H9 (cell line): ENCODE measurements at regions not wholly inside any gene's neighbourhood (a gene's known extent, or its start where the extent isn't known, plus 50 kb on each side); places are given as distances from the start of the nearest gene placed in this dataset.

Experiments used
- DNase-seq: peaks from one replicate; pipeline ENCODE4 v3.0.0-alpha.2; 2017
- H2AFZ ChIP-seq: one replicate; pipeline ENCODE4 v1.6.1; 2013; ENCODE audit warnings: mild to moderate bottlenecking, low read length, control low read depth, moderate library complexity
- H2AK5ac ChIP-seq: 2 replicates; pipeline ENCODE4 v1.6.1; 2013; ENCODE audit warnings: low read length, control low read depth, mixed read lengths; ENCODE audit not compliant: insufficient read length
- H2BK120ac ChIP-seq: one replicate; pipeline ENCODE4 v1.6.1; 2013; ENCODE audit warnings: low read depth, mild to moderate bottlenecking, low read length, control low read depth, inconsistent platforms; ENCODE audit not compliant: poor library complexity, severe bottlenecking
- H2BK12ac ChIP-seq: 2 replicates; pipeline ENCODE4 v1.6.1; 2013; ENCODE audit warnings: low read length, control low read depth, mixed read lengths, low read depth; ENCODE audit not compliant: insufficient read length
- H2BK15ac ChIP-seq: 2 replicates; pipeline ENCODE4 v1.6.1; 2013; ENCODE audit warnings: low read depth, low read length, control low read depth
- H2BK20ac ChIP-seq: one replicate; pipeline ENCODE4 v1.6.1; 2013; ENCODE audit warnings: low read depth, mild to moderate bottlenecking, low read length, control low read depth, inconsistent platforms; ENCODE audit not compliant: poor library complexity, severe bottlenecking
- H2BK5ac ChIP-seq: 2 replicates; pipeline ENCODE4 v1.6.1; 2013; ENCODE audit warnings: low read length, control low read depth, mixed read lengths; ENCODE audit not compliant: insufficient read length
- H3K14ac ChIP-seq: 2 replicates; pipeline ENCODE4 v1.6.1; 2013; ENCODE audit warnings: low read length, control low read depth; ENCODE audit not compliant: insufficient read depth
- H3K18ac ChIP-seq: 2 replicates; pipeline ENCODE4 v1.6.1; 2013; ENCODE audit warnings: low read depth, mild to moderate bottlenecking, mixed read lengths, low read length, control low read depth; ENCODE audit not compliant: insufficient read length
- H3K23ac ChIP-seq: 2 replicates; pipeline ENCODE4 v1.6.1; 2013; ENCODE audit warnings: low read length, control low read depth, mixed read lengths, low read depth; ENCODE audit not compliant: insufficient read length
- H3K23me2 ChIP-seq: 2 replicates; pipeline ENCODE4 v1.6.1; 2013; ENCODE audit warnings: low read depth, mild to moderate bottlenecking, mixed read lengths, low read length, control low read depth; ENCODE audit not compliant: insufficient read length, poor library complexity, severe bottlenecking
- H3K27ac ChIP-seq: 2 replicates; pipeline ENCODE4 v1.5.1; 2013; ENCODE audit warnings: low read length, control low read depth, mixed read lengths, low read depth; ENCODE audit not compliant: insufficient read length
- H3K27me3 ChIP-seq: 2 replicates; pipeline ENCODE4 v1.6.1; 2013; ENCODE audit warnings: low read length, control low read depth, inconsistent platforms; ENCODE audit not compliant: insufficient read depth
- H3K4ac ChIP-seq: 2 replicates; pipeline ENCODE4 v1.6.1; 2013; ENCODE audit warnings: low read depth, mild to moderate bottlenecking, control low read depth, inconsistent platforms, low read length, moderate library complexity
- H3K4me1 ChIP-seq: 2 replicates; pipeline ENCODE4 v1.6.1; 2013; ENCODE audit warnings: low read length, control low read depth, inconsistent platforms; ENCODE audit not compliant: insufficient read depth
- H3K4me2 ChIP-seq: 2 replicates; pipeline ENCODE4 v1.6.1; 2013; ENCODE audit warnings: low read length, control low read depth, mixed read lengths; ENCODE audit not compliant: insufficient read length, insufficient read depth
- H3K56ac ChIP-seq: 2 replicates; pipeline ENCODE4 v1.6.1; 2013; ENCODE audit warnings: low read depth, mild to moderate bottlenecking, mixed read lengths, low read length, control low read depth; ENCODE audit not compliant: insufficient read length
- H3K79me1 ChIP-seq: 2 replicates; pipeline ENCODE4 v1.6.1; 2013; ENCODE audit warnings: low read depth, mild to moderate bottlenecking, moderate library complexity, low read length, control low read depth, inconsistent platforms; ENCODE audit not compliant: insufficient read depth, poor library complexity, severe bottlenecking
- H3K79me2 ChIP-seq: 2 replicates; pipeline ENCODE4 v1.6.1; 2013; ENCODE audit warnings: low read length, control low read depth, inconsistent platforms; ENCODE audit not compliant: insufficient read depth
- H3K9ac ChIP-seq: 2 replicates; pipeline ENCODE4 v1.6.1; 2013; ENCODE audit warnings: low read length, control low read depth, mixed read lengths; ENCODE audit not compliant: insufficient read length; ENCODE audit errors: extremely low read depth
- H3K9me3 ChIP-seq: one replicate; pipeline ENCODE4 v1.6.1; 2013; ENCODE audit warnings: low read depth, low read length, inconsistent platforms; ENCODE audit not compliant: control insufficient read depth
- H3T11ph ChIP-seq: one replicate; pipeline ENCODE4 v1.6.1; 2013; ENCODE audit warnings: mild to moderate bottlenecking, low read length, control low read depth, inconsistent platforms
- H4K20me1 ChIP-seq: one replicate; pipeline ENCODE4 v1.6.1; 2013; ENCODE audit not compliant: control insufficient read depth, insufficient read length, insufficient read depth
- H4K5ac ChIP-seq: 2 replicates; pipeline ENCODE4 v1.6.1; 2013; ENCODE audit warnings: low read depth, mild to moderate bottlenecking, mixed read lengths, low read length, control low read depth; ENCODE audit not compliant: insufficient read length
- H4K8ac ChIP-seq: replicated peaks from 2 replicates; pipeline ENCODE4 v1.6.1; 2013; ENCODE audit warnings: low read length, control low read depth, mixed read lengths, low read depth; ENCODE audit not compliant: insufficient read length
- H4K91ac ChIP-seq: 2 replicates; pipeline ENCODE4 v1.6.1; 2013; ENCODE audit warnings: low read depth, mild to moderate bottlenecking, moderate library complexity, mixed read lengths, low read length, control low read depth; ENCODE audit not compliant: insufficient read length
- H3K27ac Mint-ChIP-seq, 3 experiments: 2 replicates in 2 of 3; 3 replicates in 1 of 3; pipeline ENCODE4 v1.8.0; 2020 to 2021; ENCODE audit warnings: mixed read lengths in 3 of 3, mild to moderate bottlenecking in 1 of 3, moderate library complexity in 1 of 3
- H3K27me3 Mint-ChIP-seq: 2 replicates; pipeline ENCODE4 v1.8.0; 2021; ENCODE audit warnings: low read depth, mild to moderate bottlenecking, moderate library complexity, mixed read lengths
- H3K36me3 Mint-ChIP-seq, 3 experiments: 2 replicates in 2 of 3; 3 replicates in 1 of 3; pipeline ENCODE4 v1.8.0; 2020 to 2021; ENCODE audit warnings: low read depth in 3 of 3, mixed read lengths in 3 of 3; ENCODE audit not compliant: insufficient read depth in 1 of 3
- H3K4me1 Mint-ChIP-seq, 2 experiments: 2 replicates each; pipeline ENCODE4 v1.8.0; 2020; ENCODE audit warnings: mixed read lengths in 2 of 2
- H3K4me3 Mint-ChIP-seq, 2 experiments: 2 replicates in 1 of 2; 3 replicates in 1 of 2; pipeline ENCODE4 v1.8.0; 2020 to 2021; ENCODE audit warnings: mild to moderate bottlenecking in 2 of 2, mixed read lengths in 2 of 2, moderate library complexity in 1 of 2
- H3K9me3 Mint-ChIP-seq, 2 experiments: 2 replicates in 1 of 2; 3 replicates in 1 of 2; pipeline ENCODE4 v1.8.0; 2020; ENCODE audit warnings: mild to moderate bottlenecking in 2 of 2, mixed read lengths in 2 of 2, moderate library complexity in 1 of 2
- WGBS: extraction: QIAGEN DNeasy Blood & Tissue Kit; methylation state at CpG from one replicate; pipeline ENCODE4 v1.1.7; 2013; ENCODE audit warnings: missing lambda C conversion rate, low lambda C conversion rate, mixed read lengths; ENCODE audit not compliant: insufficient read length; ENCODE audit errors: extremely low coverage; 5-methylcytosine and 5-hydroxymethylcytosine counted together
- TF ChIP-seq, protein P1 (sequence below): fragments of 200-600 bp; sonication (generic); conservative IDR thresholded peaks from 3 replicates; pipeline ENCODE4 v1.8.0; 2021; ENCODE audit warnings: antibody characterized with exemption, mild to moderate bottlenecking

DNA sequence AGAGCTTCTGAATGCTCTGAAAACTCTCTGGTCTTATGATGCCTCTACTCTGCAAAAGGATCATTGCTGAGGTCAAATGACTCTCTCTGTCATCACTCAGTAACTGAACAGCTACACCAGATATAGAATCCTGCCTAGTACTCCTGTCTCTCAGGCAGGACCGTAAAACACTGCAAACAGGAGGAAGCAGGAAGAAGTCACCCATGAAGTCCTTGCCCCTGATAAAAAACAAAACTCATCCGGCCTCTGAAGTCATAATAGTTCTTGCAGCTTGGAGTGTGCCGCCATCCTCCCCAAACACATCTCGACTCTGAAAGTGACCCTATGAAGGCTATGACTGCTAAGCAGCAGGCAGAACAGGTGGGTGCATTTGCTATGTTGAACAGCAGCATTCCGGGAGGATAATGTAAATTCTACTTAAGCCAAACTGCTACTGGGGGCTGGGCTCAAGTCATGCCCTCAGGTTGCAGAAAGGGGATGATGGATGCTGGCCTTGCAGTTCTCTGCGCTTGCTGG, 81.9 kb upstream of the FAM169A start:
- peak overlapping the region in 2 of 3 experiments; percentile 28 to 46; a peak in 2 of 7 replicates for H3K27ac Mint-ChIP-seq
- no peak overlapping the region for H2BK15ac ChIP-seq
- no peak overlapping the region for H2AFZ ChIP-seq
- H3K79me2 ChIP-seq, result no peaks in the 10 kb centered on the region
- H3K4me2 ChIP-seq, result no peak overlapping the region
- no peak overlapping the region for H4K5ac ChIP-seq
- no peak overlapping the region for H3K23ac ChIP-seq
- no peak overlapping the region for H3K18ac ChIP-seq
- TF ChIP-seq, protein P1, sequence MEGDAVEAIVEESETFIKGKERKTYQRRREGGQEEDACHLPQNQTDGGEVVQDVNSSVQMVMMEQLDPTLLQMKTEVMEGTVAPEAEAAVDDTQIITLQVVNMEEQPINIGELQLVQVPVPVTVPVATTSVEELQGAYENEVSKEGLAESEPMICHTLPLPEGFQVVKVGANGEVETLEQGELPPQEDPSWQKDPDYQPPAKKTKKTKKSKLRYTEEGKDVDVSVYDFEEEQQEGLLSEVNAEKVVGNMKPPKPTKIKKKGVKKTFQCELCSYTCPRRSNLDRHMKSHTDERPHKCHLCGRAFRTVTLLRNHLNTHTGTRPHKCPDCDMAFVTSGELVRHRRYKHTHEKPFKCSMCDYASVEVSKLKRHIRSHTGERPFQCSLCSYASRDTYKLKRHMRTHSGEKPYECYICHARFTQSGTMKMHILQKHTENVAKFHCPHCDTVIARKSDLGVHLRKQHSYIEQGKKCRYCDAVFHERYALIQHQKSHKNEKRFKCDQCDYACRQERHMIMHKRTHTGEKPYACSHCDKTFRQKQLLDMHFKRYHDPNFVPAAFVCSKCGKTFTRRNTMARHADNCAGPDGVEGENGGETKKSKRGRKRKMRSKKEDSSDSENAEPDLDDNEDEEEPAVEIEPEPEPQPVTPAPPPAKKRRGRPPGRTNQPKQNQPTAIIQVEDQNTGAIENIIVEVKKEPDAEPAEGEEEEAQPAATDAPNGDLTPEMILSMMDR, result no peak
- no peak overlapping the region for H2BK5ac ChIP-seq
- H3K9ac ChIP-seq, result no peak overlapping the region
- H2BK20ac ChIP-seq, result no peak overlapping the region
- no peak overlapping the region for H3K4me3 Mint-ChIP-seq
- no peaks in the 10 kb centered on the region for H4K20me1 ChIP-seq
- H3K36me3 Mint-ChIP-seq, result no peaks in the 10 kb centered on the region
- H4K8ac ChIP-seq, result no peak overlapping the region
- H3K4me1 Mint-ChIP-seq, result peaks cover 19 to 21% of the 10 kb centered on the region in 2 experiments
- H3K9me3 ChIP-seq, result no peaks in the 10 kb centered on the region
- H2BK12ac ChIP-seq, result no peak overlapping the region
- H3K4me1 ChIP-seq, result peaks cover 2% of the 10 kb centered on the region; the same call in 1 of the 2 replicates
- H2AK5ac ChIP-seq, result no peak overlapping the region
- DNase-seq, result peak; percentile 33
- H3K56ac ChIP-seq, result no peak overlapping the region
- no peaks in the 10 kb centered on the region for H3K27me3 ChIP-seq
- H3K14ac ChIP-seq, result no peak overlapping the region; the same call in 1 of the 2 replicates
- H3K27ac ChIP-seq, result no peak overlapping the region
- no peak overlapping the region for H4K91ac ChIP-seq
- no peaks in the 10 kb centered on the region for H3K23me2 ChIP-seq
- no peak overlapping the region for H3K4ac ChIP-seq
- WGBS, result no CpG with 5 or more reads among the region's 6 CpGs
- H3K79me1 ChIP-seq, result no peaks in the 10 kb centered on the region
- peaks cover 0 to 2% of the 10 kb centered on the region in 2 experiments; a peak in 1 of 5 replicates for H3K9me3 Mint-ChIP-seq
- H3T11ph ChIP-seq, result no peak overlapping the region
- H3K27me3 Mint-ChIP-seq, result no peaks in the 10 kb centered on the region
- no peak overlapping the region for H2BK120ac ChIP-seq
